GM19099 (cell line): ENCODE measurements at regions not wholly inside any gene's neighbourhood (a gene's known extent, or its start where the extent isn't known, plus 50 kb on each side); places are given as distances from the start of the nearest gene placed in this dataset.

Experiments
- POLR2A ChIP-seq: IDR thresholded peaks from 3 replicates; pipeline ENCODE4 v1.6.1; 2011; ENCODE audit warnings: low read depth; ENCODE audit not compliant: insufficient read length; ENCODE audit errors: extremely low read depth

DNA sequence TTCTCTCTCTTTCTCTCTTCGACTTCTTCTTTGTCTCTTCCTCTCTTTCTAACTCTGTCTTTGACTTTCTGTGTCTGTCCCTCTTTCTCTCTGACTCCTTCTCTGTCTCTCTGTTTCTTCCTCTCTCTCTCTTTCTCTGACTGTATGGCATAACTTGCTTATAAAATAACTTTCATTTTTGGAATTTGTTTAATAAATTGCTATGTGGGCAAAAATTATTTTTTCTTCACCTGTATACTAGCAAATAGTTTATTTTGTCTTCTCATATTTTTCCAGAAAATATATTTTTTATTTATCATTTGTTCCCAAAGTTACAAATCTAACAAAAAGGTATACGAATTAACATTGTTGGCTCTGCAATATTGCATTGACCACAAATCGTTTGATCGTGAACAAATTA, 305.7 kb upstream of the FAM98A start:
- no peak for TF ChIP-seq POLR2A

GRCh38 chr2:33903701-33904100, 304.6 kb upstream of the FAM98A start:
- no peak for TF ChIP-seq POLR2A

- TF ChIP-seq POLR2A: no peak
These were observed 304.1 kb upstream of the FAM98A start for GRCh38 chr2:33903215-33903614.

DNA sequence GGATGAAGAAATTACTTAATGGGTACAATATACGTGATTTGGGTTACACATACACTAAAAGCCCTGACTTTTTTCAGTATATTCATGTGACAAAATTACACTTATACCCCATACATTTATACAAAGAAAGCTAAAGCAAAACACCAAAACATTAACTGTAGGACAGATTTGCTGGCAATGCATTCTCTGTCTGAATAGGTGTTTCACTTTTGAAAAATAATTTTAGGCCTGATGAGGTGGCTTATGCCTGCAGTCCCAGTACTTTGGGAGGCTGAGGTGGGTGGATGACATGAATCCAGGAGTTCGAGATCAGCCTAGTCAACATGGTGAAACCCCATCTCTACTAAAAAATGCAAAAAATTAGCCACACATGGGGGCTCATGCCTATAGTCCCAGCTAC, 301.5 kb upstream of the FAM98A start:
- TF ChIP-seq POLR2A: no peak

DNA sequence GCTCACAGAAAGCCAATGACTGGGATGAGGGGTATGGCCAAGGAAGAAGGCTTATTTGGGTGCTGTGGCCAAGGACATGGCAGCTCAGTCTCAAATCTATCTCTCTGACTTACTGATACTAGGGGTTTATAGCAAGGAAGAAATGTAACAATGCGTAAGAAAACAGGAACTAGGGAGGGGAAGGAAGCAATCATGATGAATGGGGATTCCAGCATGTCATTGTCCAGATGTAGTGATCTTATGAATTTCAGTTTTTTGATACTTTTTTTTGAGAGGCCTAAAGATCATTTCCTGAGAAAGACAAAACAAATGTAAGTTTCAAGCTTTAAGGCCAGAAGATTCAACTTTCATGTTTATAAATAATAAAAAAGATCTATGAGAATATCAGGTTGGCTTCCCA, 298.6 kb upstream of the FAM98A start:
- TF ChIP-seq POLR2A: no peak

- TF ChIP-seq POLR2A: no peak
These were observed 294.7 kb upstream of the FAM98A start for GRCh38 chr2:33893824-33894223.

DNA sequence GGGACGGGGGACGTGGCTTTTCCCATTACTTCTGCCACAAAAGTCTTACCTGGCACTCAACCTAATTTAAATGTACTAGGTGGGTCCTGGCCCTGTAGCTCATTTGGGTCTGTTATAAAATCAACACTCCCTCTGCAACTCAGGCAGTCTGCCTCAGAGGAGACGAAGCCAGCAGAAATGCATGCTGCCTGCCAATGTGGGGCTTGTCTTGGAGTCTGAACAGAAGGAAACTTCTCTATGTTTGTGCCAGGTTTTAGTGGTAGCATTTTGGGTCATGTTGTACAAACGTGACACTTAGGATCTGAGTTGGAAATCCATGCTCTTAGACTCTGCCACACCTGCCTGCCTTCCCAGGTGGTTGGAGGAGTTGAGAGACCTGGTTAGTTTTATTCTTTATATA, 292.5 kb upstream of the FAM98A start:
- no peak for TF ChIP-seq POLR2A

- no peak for TF ChIP-seq POLR2A
These were observed 291.6 kb upstream of the FAM98A start for GRCh38 chr2:33890686-33891085.

DNA sequence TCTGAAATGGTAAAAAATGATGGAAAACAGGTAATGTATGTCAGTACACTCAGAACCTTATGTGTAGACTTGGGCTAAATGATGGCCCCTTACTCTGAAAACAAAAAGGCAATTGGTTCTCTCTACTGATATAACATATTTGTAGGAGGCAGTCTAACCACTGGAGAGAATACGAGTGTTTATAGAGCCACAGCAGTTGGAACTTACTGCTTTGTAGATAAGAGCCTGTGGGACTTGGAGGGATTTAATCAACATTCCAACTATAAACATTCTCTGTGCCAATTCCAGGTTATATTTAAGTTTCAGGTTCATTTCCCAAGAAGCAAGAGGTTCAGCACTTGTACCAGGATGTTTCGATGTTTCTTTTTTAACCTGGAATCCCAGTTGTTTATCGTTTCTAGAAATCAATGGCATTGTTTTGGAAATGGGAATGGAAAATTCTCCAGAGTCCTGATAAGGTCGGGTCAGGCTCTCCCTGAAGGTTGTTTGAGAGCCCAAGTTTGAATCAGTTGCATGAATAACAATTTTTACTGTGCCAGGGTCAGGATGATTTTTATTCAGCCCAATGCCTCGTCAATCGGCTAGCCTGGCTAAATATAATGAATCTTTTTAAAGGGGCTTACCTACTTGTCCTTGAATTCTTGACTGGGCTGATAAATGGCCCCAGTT, 278.4 kb upstream of the FAM98A start:
- TF ChIP-seq POLR2A: no peak

- no peak for TF ChIP-seq POLR2A
These were observed 274.0 kb upstream of the FAM98A start for GRCh38 chr2:33873076-33873605.

DNA sequence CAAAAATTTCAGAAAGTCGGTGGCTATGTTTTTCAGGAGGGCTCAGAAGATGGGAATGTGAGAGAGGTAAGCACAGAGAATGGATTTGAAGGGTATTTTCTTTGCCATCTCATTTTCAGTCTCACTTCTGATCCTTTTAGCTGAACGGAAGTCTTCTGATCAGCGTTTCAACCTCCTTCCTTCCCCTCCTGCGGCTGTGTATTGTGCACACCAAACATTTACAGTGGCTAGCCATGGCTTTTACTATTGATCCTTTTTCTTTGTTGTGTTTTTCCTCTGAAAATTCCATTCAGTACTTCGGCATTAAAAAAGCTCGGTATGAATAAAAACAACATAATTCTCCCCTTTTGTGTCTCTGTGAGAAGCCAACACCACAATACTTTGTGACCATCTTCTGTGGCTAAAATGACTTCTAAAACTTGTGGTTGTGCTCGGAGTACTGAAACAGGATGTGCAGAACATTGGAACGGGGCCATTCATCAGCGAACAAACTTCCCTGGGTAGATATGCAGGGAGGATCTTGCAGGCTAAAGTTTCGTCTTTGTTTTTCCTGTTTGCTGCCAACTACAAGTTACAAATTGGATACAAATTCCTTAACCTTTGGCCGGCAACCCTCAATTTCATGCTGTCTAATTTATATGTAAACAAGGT, 260.8 kb upstream of the FAM98A start:
- no peak for TF ChIP-seq POLR2A

- TF ChIP-seq POLR2A: no peak
These were observed 260.1 kb upstream of the FAM98A start for GRCh38 chr2:33859176-33859575.

DNA sequence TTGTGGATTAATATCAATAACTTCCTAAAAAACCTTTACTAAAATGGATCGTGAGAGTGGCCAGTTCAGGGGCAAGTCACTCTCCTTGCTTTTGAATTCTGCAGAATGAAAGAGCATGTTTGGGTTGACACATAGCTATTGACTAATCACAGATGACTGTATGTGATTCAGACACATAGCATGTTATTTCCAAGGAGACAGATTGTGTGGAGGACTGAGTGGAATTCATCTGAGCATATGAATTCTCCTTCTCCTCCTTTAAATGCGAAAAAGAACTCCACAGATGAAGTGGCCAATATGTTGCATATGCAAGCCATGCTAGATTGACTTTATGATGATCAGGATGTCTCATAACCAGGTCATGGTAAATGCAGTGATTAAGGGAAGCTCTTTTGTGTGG, 249.4 kb upstream of the FAM98A start:
- no peak for TF ChIP-seq POLR2A

GRCh38 chr2:33839791-33840190, 240.7 kb upstream of the FAM98A start:
- TF ChIP-seq POLR2A: no peak

DNA sequence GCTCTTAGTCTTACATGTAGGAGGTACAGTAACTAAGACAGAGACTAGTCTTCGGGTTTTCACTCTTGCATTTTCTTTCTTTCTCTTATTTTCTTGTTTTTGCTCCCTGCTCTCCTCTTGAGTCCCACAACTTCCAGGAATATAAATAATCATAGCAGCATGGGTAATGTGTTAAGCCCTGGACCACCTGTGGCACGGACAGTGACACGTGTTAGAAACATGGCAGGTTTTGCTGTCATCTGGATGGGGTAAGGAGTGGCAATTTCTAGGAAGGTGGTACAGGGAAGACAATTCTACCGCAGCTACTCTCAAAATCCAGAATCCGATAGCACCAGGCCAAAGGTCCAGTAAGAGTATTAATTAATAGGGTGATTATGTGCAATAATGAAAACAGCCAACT, 237.5 kb upstream of the FAM98A start:
- TF ChIP-seq POLR2A: no peak

DNA sequence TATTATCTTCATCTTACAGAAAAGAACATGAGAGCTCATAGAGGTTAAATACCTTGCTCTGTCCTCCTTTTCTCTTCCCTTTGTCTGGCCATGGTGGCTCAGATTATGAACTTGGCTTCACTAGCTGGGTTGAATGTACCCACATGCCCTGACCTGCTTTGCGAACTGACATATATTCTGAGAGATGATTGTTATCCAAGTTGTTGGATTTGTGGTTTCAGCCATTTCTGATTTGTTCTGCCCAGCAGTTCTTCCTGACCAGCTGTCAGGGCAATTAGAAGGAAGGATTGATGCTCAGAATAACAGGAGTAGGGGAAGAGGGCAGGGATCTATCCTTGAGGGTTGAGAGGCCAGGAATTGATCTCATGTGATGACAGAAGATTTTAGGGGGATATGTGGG, 236.8 kb upstream of the FAM98A start:
- TF ChIP-seq POLR2A: no peak
